IMR-90 (cell line): ENCODE measurements at regions not wholly inside any gene's neighbourhood (a gene's known extent, or its start where the extent isn't known, plus 50 kb on each side); places are given as distances from the start of the nearest gene placed in this dataset.

Experiments
- BHLHE40 ChIP-seq: fragments of 150-350 bp; IDR thresholded peaks from 2 replicates; pipeline ENCODE4 v1.6.1; 2016; ENCODE audit warnings: mild to moderate bottlenecking, low read depth, low read length
- CHD1 ChIP-seq: IDR thresholded peaks from 2 replicates; pipeline ENCODE4 v1.6.1; 2012; ENCODE audit warnings: low read depth, low read length, improper control_type of control experiment
- MAFK ChIP-seq: IDR thresholded peaks from 2 replicates; pipeline ENCODE4 v1.6.1; 2012; ENCODE audit warnings: low read depth, low read length, improper control_type of control experiment
- NFE2L2 ChIP-seq: fragments of 150-350 bp; IDR thresholded peaks from 2 replicates; pipeline ENCODE4 v1.6.1; 2016; ENCODE audit warnings: low read depth, mild to moderate bottlenecking, low read length
- POLR2A ChIP-seq: IDR thresholded peaks from 2 replicates; pipeline ENCODE4 v1.6.1; 2012; ENCODE audit warnings: mild to moderate bottlenecking, low read depth, low read length
- RAD21 ChIP-seq: IDR thresholded peaks from 2 replicates; pipeline ENCODE4 v1.6.1; 2012; ENCODE audit warnings: low read length, improper control_type of control experiment
- RCOR1 ChIP-seq: IDR thresholded peaks from 2 replicates; pipeline ENCODE4 v1.6.1; 2012; ENCODE audit warnings: mild to moderate bottlenecking, low read length, improper control_type of control experiment; ENCODE audit not compliant: insufficient replicate concordance
- RFX5 ChIP-seq: IDR thresholded peaks from 2 replicates; pipeline ENCODE4 v1.8.0; 2012; ENCODE audit warnings: low read depth, mild to moderate bottlenecking, low read length, moderate library complexity
- SMC3 ChIP-seq: fragments of 150-350 bp; IDR thresholded peaks from 2 replicates; pipeline ENCODE4 v1.6.1; 2016; ENCODE audit warnings: low read depth, mild to moderate bottlenecking, antibody characterized with exemption, low read length, moderate library complexity
- TF ChIP-seq, protein P1 (sequence below): conservative IDR thresholded peaks from 2 replicates; pipeline ENCODE4 v1.5.1; 2012; ENCODE audit warnings: mild to moderate bottlenecking, low read depth, low read length, improper control_type of control experiment
- TF ChIP-seq, protein P2 (sequence below): fragments of 150-350 bp; IDR thresholded peaks from 2 replicates; pipeline ENCODE4 v1.6.1; 2017; ENCODE audit warnings: mild to moderate bottlenecking, antibody characterized with exemption, low read length, low read depth

DNA sequence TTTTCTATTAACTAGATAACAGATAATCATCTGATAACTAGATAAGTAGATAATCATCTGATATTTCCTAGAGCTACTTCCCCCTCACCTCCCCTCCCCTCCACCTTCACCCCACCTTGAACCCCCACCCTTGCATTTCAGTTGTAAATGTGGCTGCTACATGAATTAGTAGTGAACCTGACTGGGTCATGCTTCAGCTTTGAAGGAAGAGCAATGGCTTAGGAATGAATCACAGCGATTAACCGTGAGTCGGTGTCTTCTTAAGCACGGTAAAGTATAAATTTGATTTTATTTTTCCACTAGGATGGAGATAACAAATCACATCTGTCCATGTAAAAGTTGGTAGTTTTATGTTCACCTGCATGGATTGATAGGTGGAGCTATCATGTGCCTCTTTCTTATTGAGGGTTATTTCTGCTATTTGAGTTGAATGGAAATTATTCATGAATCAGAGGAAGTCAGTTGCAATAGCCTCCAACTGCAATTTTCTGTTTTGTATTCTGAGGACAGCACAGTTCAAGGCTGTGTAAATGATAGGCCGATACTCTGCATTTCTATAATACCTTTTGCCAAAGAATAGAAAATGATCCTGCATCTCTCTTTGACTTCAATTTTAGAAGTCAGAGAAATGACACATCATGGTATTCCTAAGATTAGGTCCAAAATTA lies 235.0 kb downstream of the PTGER3 start:
- TF ChIP-seq BHLHE40 (no peak), POLR2A (no peak), CHD1 (no peak), SMC3 (no peak), NFE2L2 (no peak), RCOR1 (no peak), RAD21 (no peak), MAFK (no peak), RFX5 (no peak)
- TF ChIP-seq, protein P1, sequence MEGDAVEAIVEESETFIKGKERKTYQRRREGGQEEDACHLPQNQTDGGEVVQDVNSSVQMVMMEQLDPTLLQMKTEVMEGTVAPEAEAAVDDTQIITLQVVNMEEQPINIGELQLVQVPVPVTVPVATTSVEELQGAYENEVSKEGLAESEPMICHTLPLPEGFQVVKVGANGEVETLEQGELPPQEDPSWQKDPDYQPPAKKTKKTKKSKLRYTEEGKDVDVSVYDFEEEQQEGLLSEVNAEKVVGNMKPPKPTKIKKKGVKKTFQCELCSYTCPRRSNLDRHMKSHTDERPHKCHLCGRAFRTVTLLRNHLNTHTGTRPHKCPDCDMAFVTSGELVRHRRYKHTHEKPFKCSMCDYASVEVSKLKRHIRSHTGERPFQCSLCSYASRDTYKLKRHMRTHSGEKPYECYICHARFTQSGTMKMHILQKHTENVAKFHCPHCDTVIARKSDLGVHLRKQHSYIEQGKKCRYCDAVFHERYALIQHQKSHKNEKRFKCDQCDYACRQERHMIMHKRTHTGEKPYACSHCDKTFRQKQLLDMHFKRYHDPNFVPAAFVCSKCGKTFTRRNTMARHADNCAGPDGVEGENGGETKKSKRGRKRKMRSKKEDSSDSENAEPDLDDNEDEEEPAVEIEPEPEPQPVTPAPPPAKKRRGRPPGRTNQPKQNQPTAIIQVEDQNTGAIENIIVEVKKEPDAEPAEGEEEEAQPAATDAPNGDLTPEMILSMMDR: no peak
- TF ChIP-seq, protein P2, sequence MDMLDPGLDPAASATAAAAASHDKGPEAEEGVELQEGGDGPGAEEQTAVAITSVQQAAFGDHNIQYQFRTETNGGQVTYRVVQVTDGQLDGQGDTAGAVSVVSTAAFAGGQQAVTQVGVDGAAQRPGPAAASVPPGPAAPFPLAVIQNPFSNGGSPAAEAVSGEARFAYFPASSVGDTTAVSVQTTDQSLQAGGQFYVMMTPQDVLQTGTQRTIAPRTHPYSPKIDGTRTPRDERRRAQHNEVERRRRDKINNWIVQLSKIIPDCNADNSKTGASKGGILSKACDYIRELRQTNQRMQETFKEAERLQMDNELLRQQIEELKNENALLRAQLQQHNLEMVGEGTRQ: no peak
